H9 (cell line): ENCODE measurements at regions not wholly inside any gene's neighbourhood (a gene's known extent, or its start where the extent isn't known, plus 50 kb on each side); places are given as distances from the start of the nearest gene placed in this dataset.

ENCODE experiments used
- DNase-seq: peaks from one replicate; pipeline ENCODE4 v3.0.0-alpha.2; 2017
- H2AFZ ChIP-seq: one replicate; pipeline ENCODE4 v1.6.1; 2013; ENCODE audit warnings: mild to moderate bottlenecking, low read length, control low read depth, moderate library complexity
- H2AK5ac ChIP-seq: 2 replicates; pipeline ENCODE4 v1.6.1; 2013; ENCODE audit warnings: low read length, control low read depth, mixed read lengths; ENCODE audit not compliant: insufficient read length
- H2BK120ac ChIP-seq: one replicate; pipeline ENCODE4 v1.6.1; 2013; ENCODE audit warnings: low read depth, mild to moderate bottlenecking, low read length, control low read depth, inconsistent platforms; ENCODE audit not compliant: poor library complexity, severe bottlenecking
- H2BK12ac ChIP-seq: 2 replicates; pipeline ENCODE4 v1.6.1; 2013; ENCODE audit warnings: low read length, control low read depth, mixed read lengths, low read depth; ENCODE audit not compliant: insufficient read length
- H2BK15ac ChIP-seq: 2 replicates; pipeline ENCODE4 v1.6.1; 2013; ENCODE audit warnings: low read depth, low read length, control low read depth
- H2BK20ac ChIP-seq: one replicate; pipeline ENCODE4 v1.6.1; 2013; ENCODE audit warnings: low read depth, mild to moderate bottlenecking, low read length, control low read depth, inconsistent platforms; ENCODE audit not compliant: poor library complexity, severe bottlenecking
- H2BK5ac ChIP-seq: 2 replicates; pipeline ENCODE4 v1.6.1; 2013; ENCODE audit warnings: low read length, control low read depth, mixed read lengths; ENCODE audit not compliant: insufficient read length
- H3K14ac ChIP-seq: 2 replicates; pipeline ENCODE4 v1.6.1; 2013; ENCODE audit warnings: low read length, control low read depth; ENCODE audit not compliant: insufficient read depth
- H3K18ac ChIP-seq: 2 replicates; pipeline ENCODE4 v1.6.1; 2013; ENCODE audit warnings: low read depth, mild to moderate bottlenecking, mixed read lengths, low read length, control low read depth; ENCODE audit not compliant: insufficient read length
- H3K23ac ChIP-seq: 2 replicates; pipeline ENCODE4 v1.6.1; 2013; ENCODE audit warnings: low read length, control low read depth, mixed read lengths, low read depth; ENCODE audit not compliant: insufficient read length
- H3K23me2 ChIP-seq: 2 replicates; pipeline ENCODE4 v1.6.1; 2013; ENCODE audit warnings: low read depth, mild to moderate bottlenecking, mixed read lengths, low read length, control low read depth; ENCODE audit not compliant: insufficient read length, poor library complexity, severe bottlenecking
- H3K27ac ChIP-seq: 2 replicates; pipeline ENCODE4 v1.5.1; 2013; ENCODE audit warnings: low read length, control low read depth, mixed read lengths, low read depth; ENCODE audit not compliant: insufficient read length
- H3K27me3 ChIP-seq: 2 replicates; pipeline ENCODE4 v1.6.1; 2013; ENCODE audit warnings: low read length, control low read depth, inconsistent platforms; ENCODE audit not compliant: insufficient read depth
- H3K4ac ChIP-seq: 2 replicates; pipeline ENCODE4 v1.6.1; 2013; ENCODE audit warnings: low read depth, mild to moderate bottlenecking, control low read depth, inconsistent platforms, low read length, moderate library complexity
- H3K4me1 ChIP-seq: 2 replicates; pipeline ENCODE4 v1.6.1; 2013; ENCODE audit warnings: low read length, control low read depth, inconsistent platforms; ENCODE audit not compliant: insufficient read depth
- H3K4me2 ChIP-seq: 2 replicates; pipeline ENCODE4 v1.6.1; 2013; ENCODE audit warnings: low read length, control low read depth, mixed read lengths; ENCODE audit not compliant: insufficient read length, insufficient read depth
- H3K56ac ChIP-seq: 2 replicates; pipeline ENCODE4 v1.6.1; 2013; ENCODE audit warnings: low read depth, mild to moderate bottlenecking, mixed read lengths, low read length, control low read depth; ENCODE audit not compliant: insufficient read length
- H3K79me1 ChIP-seq: 2 replicates; pipeline ENCODE4 v1.6.1; 2013; ENCODE audit warnings: low read depth, mild to moderate bottlenecking, moderate library complexity, low read length, control low read depth, inconsistent platforms; ENCODE audit not compliant: insufficient read depth, poor library complexity, severe bottlenecking
- H3K79me2 ChIP-seq: 2 replicates; pipeline ENCODE4 v1.6.1; 2013; ENCODE audit warnings: low read length, control low read depth, inconsistent platforms; ENCODE audit not compliant: insufficient read depth
- H3K9ac ChIP-seq: 2 replicates; pipeline ENCODE4 v1.6.1; 2013; ENCODE audit warnings: low read length, control low read depth, mixed read lengths; ENCODE audit not compliant: insufficient read length; ENCODE audit errors: extremely low read depth
- H3K9me3 ChIP-seq: one replicate; pipeline ENCODE4 v1.6.1; 2013; ENCODE audit warnings: low read depth, low read length, inconsistent platforms; ENCODE audit not compliant: control insufficient read depth
- H3T11ph ChIP-seq: one replicate; pipeline ENCODE4 v1.6.1; 2013; ENCODE audit warnings: mild to moderate bottlenecking, low read length, control low read depth, inconsistent platforms
- H4K20me1 ChIP-seq: one replicate; pipeline ENCODE4 v1.6.1; 2013; ENCODE audit not compliant: control insufficient read depth, insufficient read length, insufficient read depth
- H4K5ac ChIP-seq: 2 replicates; pipeline ENCODE4 v1.6.1; 2013; ENCODE audit warnings: low read depth, mild to moderate bottlenecking, mixed read lengths, low read length, control low read depth; ENCODE audit not compliant: insufficient read length
- H4K8ac ChIP-seq: replicated peaks from 2 replicates; pipeline ENCODE4 v1.6.1; 2013; ENCODE audit warnings: low read length, control low read depth, mixed read lengths, low read depth; ENCODE audit not compliant: insufficient read length
- H4K91ac ChIP-seq: 2 replicates; pipeline ENCODE4 v1.6.1; 2013; ENCODE audit warnings: low read depth, mild to moderate bottlenecking, moderate library complexity, mixed read lengths, low read length, control low read depth; ENCODE audit not compliant: insufficient read length
- H3K27ac Mint-ChIP-seq, 3 experiments: 2 replicates in 2 of 3; 3 replicates in 1 of 3; pipeline ENCODE4 v1.8.0; 2020 to 2021; ENCODE audit warnings: mixed read lengths in 3 of 3, mild to moderate bottlenecking in 1 of 3, moderate library complexity in 1 of 3
- H3K27me3 Mint-ChIP-seq: 2 replicates; pipeline ENCODE4 v1.8.0; 2021; ENCODE audit warnings: low read depth, mild to moderate bottlenecking, moderate library complexity, mixed read lengths
- H3K36me3 Mint-ChIP-seq, 3 experiments: 2 replicates in 2 of 3; 3 replicates in 1 of 3; pipeline ENCODE4 v1.8.0; 2020 to 2021; ENCODE audit warnings: low read depth in 3 of 3, mixed read lengths in 3 of 3; ENCODE audit not compliant: insufficient read depth in 1 of 3
- H3K4me1 Mint-ChIP-seq, 2 experiments: 2 replicates each; pipeline ENCODE4 v1.8.0; 2020; ENCODE audit warnings: mixed read lengths in 2 of 2
- H3K4me3 Mint-ChIP-seq, 2 experiments: 2 replicates in 1 of 2; 3 replicates in 1 of 2; pipeline ENCODE4 v1.8.0; 2020 to 2021; ENCODE audit warnings: mild to moderate bottlenecking in 2 of 2, mixed read lengths in 2 of 2, moderate library complexity in 1 of 2
- H3K9me3 Mint-ChIP-seq, 2 experiments: 2 replicates in 1 of 2; 3 replicates in 1 of 2; pipeline ENCODE4 v1.8.0; 2020; ENCODE audit warnings: mild to moderate bottlenecking in 2 of 2, mixed read lengths in 2 of 2, moderate library complexity in 1 of 2
- CTCF ChIP-seq: fragments of 200-600 bp; sonication (generic); conservative IDR thresholded peaks from 3 replicates; pipeline ENCODE4 v1.8.0; 2021; ENCODE audit warnings: antibody characterized with exemption, mild to moderate bottlenecking
- WGBS: extraction: QIAGEN DNeasy Blood & Tissue Kit; methylation state at CpG from one replicate; pipeline ENCODE4 v1.1.7; 2013; ENCODE audit warnings: missing lambda C conversion rate, low lambda C conversion rate, mixed read lengths; ENCODE audit not compliant: insufficient read length; ENCODE audit errors: extremely low coverage; 5-methylcytosine and 5-hydroxymethylcytosine counted together

DNA sequence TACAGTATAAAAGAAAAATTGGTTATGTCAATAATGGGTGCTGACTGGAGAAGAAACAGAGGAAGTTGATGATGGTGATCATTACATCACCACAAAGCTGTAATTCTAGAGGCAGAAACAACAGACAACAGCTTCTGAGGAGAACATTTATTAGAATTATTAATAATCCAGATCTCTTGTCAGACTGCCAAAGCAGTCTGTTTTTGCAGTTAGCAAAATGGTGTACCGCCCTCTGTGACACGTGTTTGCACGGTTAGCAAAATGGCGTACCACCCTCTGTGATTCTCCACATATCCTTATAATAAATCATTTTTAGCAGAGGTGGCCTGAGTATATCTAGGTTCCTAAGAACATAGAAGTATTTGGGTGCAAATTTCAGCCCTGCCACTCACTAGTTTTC, 154.0 kb upstream of the TENT5D start:
- Mint-ChIP-seq H3K9me3 (peaks cover 47 to 50% of the 10 kb centered on the region in 2 experiments), H3K36me3 (no peaks in the 10 kb centered on the region; a peak in 1 of 7 replicates), H3K27ac (no peak overlapping the region), H3K27me3 (no peaks in the 10 kb centered on the region), H3K4me1 (no peaks in the 10 kb centered on the region), H3K4me3 (no peak overlapping the region)
- H3K56ac ChIP-seq = no peak overlapping the region
- no peak overlapping the region for H3K14ac ChIP-seq
- H3K23ac ChIP-seq = no peak overlapping the region
- H2BK120ac ChIP-seq = no peak overlapping the region
- no peak overlapping the region for H3T11ph ChIP-seq
- H2BK15ac ChIP-seq = no peak overlapping the region
- no peaks in the 10 kb centered on the region for H3K79me1 ChIP-seq
- no peaks in the 10 kb centered on the region for H3K4me1 ChIP-seq
- peaks cover 16% of the 10 kb centered on the region for H3K9me3 ChIP-seq
- no peaks in the 10 kb centered on the region for H3K23me2 ChIP-seq
- no peak overlapping the region for H3K9ac ChIP-seq
- H3K18ac ChIP-seq = no peak overlapping the region
- no peaks in the 10 kb centered on the region for H4K20me1 ChIP-seq
- no peaks in the 10 kb centered on the region for H3K79me2 ChIP-seq
- no peak overlapping the region for H4K8ac ChIP-seq
- no peak for TF ChIP-seq CTCF
- no peak overlapping the region for H2BK12ac ChIP-seq
- no peak overlapping the region for H3K4ac ChIP-seq
- H4K5ac ChIP-seq = no peak overlapping the region
- H4K91ac ChIP-seq = no peak overlapping the region
- no peaks in the 10 kb centered on the region for H3K27me3 ChIP-seq
- H2AK5ac ChIP-seq = no peak overlapping the region
- no peak for DNase-seq
- no peak overlapping the region for H2AFZ ChIP-seq
- no peak overlapping the region for H3K4me2 ChIP-seq
- no peak overlapping the region for H2BK5ac ChIP-seq
- H2BK20ac ChIP-seq = no peak overlapping the region
- H3K27ac ChIP-seq = no peak overlapping the region
- no CpG with 5 or more reads among the region's 4 CpGs for WGBS
